GM20000 (cell line): ENCODE measurements at regions not wholly inside any gene's neighbourhood (a gene's known extent, or its start where the extent isn't known, plus 50 kb on each side); places are given as distances from the start of the nearest gene placed in this dataset.

Source experiments
- DNase-seq: peaks from one replicate; pipeline ENCODE4 v3.0.0; 2012; ENCODE audit warnings: low spot score
- CTCF ChIP-seq: IDR thresholded peaks from 2 replicates; pipeline ENCODE4 v1.5.1; 2012; ENCODE audit warnings: mild to moderate bottlenecking, control low read depth; ENCODE audit errors: extremely low read depth, missing control alignments

GRCh38 chr12:126487431-126487980 lies 1422.3 kb downstream of the AACS start:
- DNase-seq = no peak
- TF ChIP-seq CTCF = no peak

GRCh38 chr12:126488806-126489205 lies 1423.6 kb downstream of the AACS start:
- no peak for DNase-seq
- no peak for TF ChIP-seq CTCF

GRCh38 chr12:126492181-126492580 lies 1426.9 kb downstream of the AACS start:
- no peak for TF ChIP-seq CTCF

GRCh38 chr12:126493366-126494108 lies 1428.3 kb downstream of the AACS start:
- no peak for TF ChIP-seq CTCF
- no peak for DNase-seq

More at GRCh38 chr12:126492181-126492580, 1426.9 kb downstream of the AACS start:
- DNase-seq = no peak

GRCh38 chr12:126496201-126496600 lies 1431.0 kb downstream of the AACS start:
- TF ChIP-seq CTCF = no peak
- no peak for DNase-seq

GRCh38 chr12:126506426-126507182 lies 1441.4 kb downstream of the AACS start:
- no peak for TF ChIP-seq CTCF
- no peak for DNase-seq

GRCh38 chr12:126507231-126507630 lies 1442.0 kb downstream of the AACS start:
- DNase-seq = no peak
- no peak for TF ChIP-seq CTCF
